CMK (cell line): ENCODE measurements at regions not wholly inside any gene's neighbourhood (a gene's known extent, or its start where the extent isn't known, plus 50 kb on each side); places are given as distances from the start of the nearest gene placed in this dataset.

ENCODE experiments used
- DNase-seq: peaks from one replicate; pipeline ENCODE4 v3.0.0-alpha.2; 2010; ENCODE audit warnings: low read depth

DNA sequence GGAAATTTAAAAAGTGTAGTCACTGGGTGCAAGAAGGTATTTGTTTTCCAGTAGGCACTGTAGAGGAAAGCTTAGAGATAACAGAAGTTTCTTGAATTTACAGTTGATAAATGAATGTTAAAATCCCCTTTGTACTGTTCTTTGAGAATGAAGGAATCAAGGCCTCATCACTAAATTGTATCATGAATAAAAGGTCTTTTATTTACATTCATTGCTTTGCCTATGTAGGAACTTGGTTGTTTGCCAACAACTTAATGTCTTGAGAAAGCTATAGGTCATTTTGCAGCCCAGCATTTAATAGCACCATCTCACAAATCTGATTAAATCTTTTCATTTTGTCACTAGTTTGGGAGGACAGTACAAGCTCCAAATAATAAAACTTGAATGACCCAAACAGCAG, 213.9 kb upstream of the ITGA4 start:
- DNase-seq: no peak

GRCh38 chr2:181250691-181251090, 206.5 kb upstream of the ITGA4 start:
- DNase-seq: no peak

- no peak for DNase-seq
Measured at GRCh38 chr2:181252262-181253148, 204.7 kb upstream of the ITGA4 start.

- no peak for DNase-seq
Measured at GRCh38 chr2:181253438-181253837, 203.7 kb upstream of the ITGA4 start.

GRCh38 chr2:181255651-181256050, 201.5 kb upstream of the ITGA4 start:
- DNase-seq: no peak

GRCh38 chr2:181258720-181259119, 198.5 kb upstream of the ITGA4 start:
- no peak for DNase-seq

GRCh38 chr2:181262782-181263181, 194.4 kb upstream of the ITGA4 start:
- DNase-seq: no peak

GRCh38 chr2:181264001-181264400, 193.2 kb upstream of the ITGA4 start:
- DNase-seq: no peak

- DNase-seq: no peak
Measured at GRCh38 chr2:181264441-181264840, 192.7 kb upstream of the ITGA4 start.

DNA sequence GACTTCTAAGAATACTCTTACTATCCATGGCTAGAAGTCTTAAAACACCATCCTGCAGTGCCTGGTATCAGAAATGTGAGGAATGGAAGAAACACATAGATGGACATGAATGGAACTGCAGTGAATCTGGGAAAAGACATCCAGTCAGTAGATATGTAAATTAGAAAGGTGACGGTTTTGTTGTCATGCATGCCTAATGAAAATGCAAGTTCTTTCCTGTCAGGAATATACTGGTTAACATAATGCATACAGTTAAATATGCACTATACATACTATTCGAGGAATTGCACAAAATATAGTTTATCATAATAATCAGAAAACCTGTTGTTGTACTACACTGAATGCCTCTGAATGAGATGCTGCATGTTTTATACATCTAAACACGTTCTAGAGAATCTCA, 190.6 kb upstream of the ITGA4 start:
- DNase-seq: no peak

- no peak for DNase-seq
Measured at GRCh38 chr2:181268174-181268867, 188.9 kb upstream of the ITGA4 start.

- DNase-seq: no peak
Measured at GRCh38 chr2:181273986-181274385, 183.2 kb upstream of the ITGA4 start.

DNA sequence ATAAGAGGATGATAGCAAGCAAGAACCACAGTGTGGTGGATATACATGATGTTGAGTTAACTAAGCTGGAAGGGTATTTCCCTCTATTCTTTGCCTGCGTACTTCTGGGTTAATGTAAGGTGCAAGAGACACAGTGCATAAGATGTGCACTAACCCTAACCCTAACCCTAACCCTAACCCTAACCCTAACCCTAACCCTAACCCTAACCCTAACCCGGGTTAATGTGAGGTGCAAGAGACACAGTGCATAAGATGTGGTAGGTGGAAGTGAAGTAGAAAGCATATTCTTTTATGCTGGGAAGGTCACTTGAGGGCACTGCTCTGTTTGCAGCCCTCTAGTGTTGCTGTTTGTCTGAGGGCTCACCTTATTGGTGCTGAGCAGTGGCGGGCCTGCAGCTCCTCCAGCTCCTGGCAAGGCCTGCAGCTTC, 181.5 kb upstream of the ITGA4 start:
- DNase-seq: no peak

DNA sequence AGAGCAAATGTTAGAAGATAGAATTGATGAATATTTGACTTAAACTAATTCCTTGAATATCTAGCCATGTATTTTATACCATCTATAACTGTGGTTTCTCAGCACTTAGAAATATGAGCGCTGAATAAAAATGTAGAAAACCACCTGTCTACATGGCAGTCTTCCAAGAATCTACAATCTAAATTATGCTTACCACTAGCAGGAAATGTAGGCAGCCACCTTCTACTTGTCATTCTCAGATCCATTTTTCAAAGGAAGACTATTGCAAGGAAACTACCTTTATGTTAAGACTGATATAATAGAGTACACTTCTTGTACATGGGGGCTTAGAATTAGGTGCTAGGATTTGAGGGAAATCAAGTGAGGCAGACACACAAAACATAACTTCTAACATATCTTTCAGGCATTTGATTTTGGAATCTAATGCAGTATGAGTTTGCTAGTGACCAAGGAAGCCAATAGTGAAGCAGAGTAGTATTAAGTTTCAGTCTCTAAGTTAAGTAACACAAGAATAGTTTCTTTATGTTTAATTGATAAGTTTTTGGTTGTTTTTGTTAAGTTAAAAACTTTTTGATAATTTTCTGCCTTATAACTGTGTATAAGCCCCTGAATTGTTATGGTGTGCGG, 175.9 kb upstream of the ITGA4 start:
- no peak for DNase-seq

GRCh38 chr2:181285116-181285515, 172.1 kb upstream of the ITGA4 start:
- DNase-seq: no peak

DNA sequence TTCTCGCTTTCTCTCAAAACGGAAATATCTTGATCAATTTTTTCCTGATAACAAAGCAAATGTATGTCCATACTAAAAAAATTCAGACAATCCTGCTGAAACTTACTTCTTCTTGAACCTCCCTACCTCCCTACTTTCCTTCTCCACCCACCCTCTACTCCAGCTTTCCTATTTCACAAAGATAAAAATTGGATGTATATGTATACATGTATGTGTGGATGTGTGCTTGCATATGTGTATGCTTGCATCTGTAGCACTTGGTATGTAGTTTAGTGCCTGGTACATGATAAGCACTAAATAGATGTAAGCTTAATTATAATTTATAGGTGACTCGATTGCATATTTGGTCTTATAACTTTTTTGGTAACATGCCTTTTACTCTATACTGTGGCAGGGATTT, 167.5 kb upstream of the ITGA4 start:
- no peak for DNase-seq

GRCh38 chr2:181290182-181290581, 167.0 kb upstream of the ITGA4 start:
- DNase-seq: no peak

GRCh38 chr2:181294979-181295378, 162.2 kb upstream of the ITGA4 start:
- no peak for DNase-seq

DNA sequence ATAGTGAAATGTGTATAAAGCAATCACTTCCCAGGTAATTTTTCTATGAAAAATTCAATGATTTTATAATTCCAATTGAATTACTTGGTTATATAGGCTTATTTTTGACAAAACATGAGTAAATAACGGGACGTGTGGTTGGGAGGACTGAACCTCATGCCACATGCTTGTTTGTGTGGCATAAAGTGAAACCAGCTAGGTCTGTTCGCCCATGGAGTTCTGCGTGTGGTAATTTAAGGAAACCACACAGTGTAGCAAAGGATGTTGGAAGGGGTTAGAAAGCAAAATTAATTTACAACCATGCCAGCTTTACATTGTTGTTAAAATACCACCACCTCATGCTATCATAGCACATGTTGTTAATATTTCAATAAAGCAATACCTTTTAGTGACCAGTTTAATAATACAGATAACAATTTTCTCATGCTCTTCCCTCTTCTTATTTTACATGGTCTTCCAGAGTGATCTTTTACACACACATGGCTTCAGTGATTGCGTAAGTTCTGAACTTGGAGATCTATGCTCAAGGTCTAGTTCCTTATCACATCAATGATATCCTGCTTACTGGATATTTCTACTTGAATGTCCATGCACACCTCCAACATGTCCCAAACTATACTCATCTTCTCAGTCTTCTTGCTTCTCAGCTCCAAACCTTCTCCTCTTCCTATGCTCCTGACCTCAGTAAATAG, 156.4 kb upstream of the ITGA4 start:
- no peak for DNase-seq

GRCh38 chr2:181304011-181304844, 153.0 kb upstream of the ITGA4 start:
- DNase-seq: no peak
